PC-9 (cell line): ENCODE measurements at regions not wholly inside any gene's neighbourhood (a gene's known extent, or its start where the extent isn't known, plus 50 kb on each side); places are given as distances from the start of the nearest gene placed in this dataset.

Experiments used
- BruUV-seq: library from RNA; stranded (reverse); fragments of 400-500 nt; replicated peaks from 2 replicates; lab custom pipeline; 2021; lab: Mats Ljungman, UMichigan
- CTCF ChIA-PET: fragments of 300-600 bp; sonication (Branson Sonifier 250); formaldehyde crosslinking; loops from one replicate; lab custom pipeline; 2022; ENCODE audit warnings: antibody characterized with exemption; lab: Charles Lee
- POLR2A ChIA-PET: fragments of 300-600 bp; sonication (Branson Sonifier 250); formaldehyde crosslinking; loops from one replicate; lab custom pipeline; 2022; ENCODE audit warnings: antibody characterized with exemption; ENCODE audit not compliant: unreplicated experiment; lab: Charles Lee
- DNase-seq, 2 experiments: peaks; one replicate each; pipeline versions ENCODE4 v3.0.0 to v3.0.0-alpha.2; 2015 to 2022; ENCODE audit warnings: mixed read lengths in 1 of 2
- H2AFZ ChIP-seq: fragments of 200-600 bp; sonication (generic); 2 replicates; pipeline ENCODE4 v1.8.1; 2017; ENCODE audit warnings: antibody characterized with exemption
- H3F3A ChIP-seq: fragments of 200-600 bp; sonication (generic); 2 replicates; pipeline ENCODE4 v1.8.1; 2017; ENCODE audit warnings: antibody characterized with exemption, mild to moderate bottlenecking, low read depth; ENCODE audit not compliant: insufficient read depth
- H3K27ac ChIP-seq: fragments of 200-600 bp; sonication (generic); 2 replicates; pipeline ENCODE4 v1.6.1; 2016; ENCODE audit warnings: mixed run types
- H3K27me3 ChIP-seq: fragments of 200-600 bp; sonication (generic); 2 replicates; pipeline ENCODE4 v1.6.1; 2016; ENCODE audit warnings: low read depth, mixed run types; ENCODE audit not compliant: insufficient read depth
- H3K36me3 ChIP-seq: fragments of 200-600 bp; sonication (generic); 2 replicates; pipeline ENCODE4 v1.6.1; 2016; ENCODE audit warnings: low read depth, mixed run types
- H3K4me1 ChIP-seq: fragments of 200-600 bp; sonication (generic); replicated peaks from 2 replicates; pipeline ENCODE4 v1.6.1; 2016; ENCODE audit warnings: mixed run types; ENCODE audit not compliant: insufficient read depth
- H3K4me2 ChIP-seq: fragments of 200-600 bp; sonication (generic); 2 replicates; pipeline ENCODE4 v1.6.1; 2017; ENCODE audit warnings: mixed run types
- H3K4me3 ChIP-seq: fragments of 200-600 bp; sonication (generic); 2 replicates; pipeline ENCODE4 v1.6.1; 2016; ENCODE audit warnings: mixed run types
- H3K79me2 ChIP-seq: fragments of 200-600 bp; sonication (generic); 2 replicates; pipeline ENCODE4 v1.6.1; 2017; ENCODE audit warnings: low read depth, mixed run types
- H3K9me2 ChIP-seq: fragments of 200-600 bp; sonication (generic); 2 replicates; pipeline ENCODE4 v1.8.1; 2017; ENCODE audit warnings: mild to moderate bottlenecking; ENCODE audit not compliant: insufficient read depth
- H3K9me3 ChIP-seq: fragments of 200-600 bp; sonication (generic); 2 replicates; pipeline ENCODE4 v1.8.1; 2016; ENCODE audit warnings: low read depth; ENCODE audit not compliant: insufficient read depth
- H4K20me1 ChIP-seq: fragments of 200-600 bp; sonication (generic); 2 replicates; pipeline ENCODE4 v1.8.1; 2017; ENCODE audit not compliant: insufficient read depth
- CTCF ChIP-seq: fragments of 200-600 bp; sonication (generic); conservative IDR thresholded peaks from 2 replicates; pipeline ENCODE4 v1.6.1; 2017; ENCODE audit warnings: mixed run types, antibody characterized with exemption, mild to moderate bottlenecking, moderate library complexity
- EZH2 ChIP-seq: fragments of 200-600 bp; sonication (generic); IDR thresholded peaks from 2 replicates; pipeline ENCODE4 v1.8.0; 2017; ENCODE audit warnings: antibody characterized with exemption, low read depth
- intact Hi-C: fragments of 100-400 bp; cut with micrococcal nuclease; formaldehyde crosslinking; loops from one replicate; pipeline ENCODE4 v1.10.0; 2022; ENCODE audit not compliant: unreplicated experiment

DNA sequence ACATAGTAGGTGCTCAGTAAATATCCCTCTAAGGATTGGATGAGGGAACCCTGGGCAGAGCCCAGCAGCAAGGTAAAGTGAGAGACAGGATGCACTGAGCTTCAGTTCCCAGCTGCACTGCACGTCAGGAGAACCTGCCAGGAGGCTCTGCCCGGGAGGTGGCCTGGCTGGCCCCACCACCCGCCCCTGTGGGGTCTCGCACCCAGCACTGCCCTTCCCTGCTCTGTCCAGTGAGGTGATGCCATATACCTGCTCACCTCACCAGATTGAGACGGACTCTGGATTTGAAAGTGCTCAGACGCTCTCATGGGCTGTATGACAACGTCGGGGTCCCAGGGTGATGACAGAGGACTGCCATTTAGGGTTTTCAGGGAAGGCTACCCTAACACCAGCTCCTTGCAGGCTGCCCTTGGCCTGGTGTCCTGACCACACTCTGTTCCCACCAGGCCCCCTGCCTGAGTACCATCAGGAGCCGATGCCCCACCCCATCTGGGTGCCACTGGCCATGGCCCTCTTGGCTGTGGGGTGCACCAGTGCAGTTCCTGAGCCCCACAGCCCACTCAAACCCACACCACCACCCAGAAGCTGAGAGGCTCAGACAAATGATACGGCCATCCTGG lies 61.7 kb upstream of the FGF3 start:
- no peaks in the 10 kb centered on the region for H3K9me2 ChIP-seq
- no peak overlapping the region for H3K27ac ChIP-seq
- no peaks in the 10 kb centered on the region for H3K27me3 ChIP-seq
- ChIA-PET CTCF (no interaction called here), POLR2A (no interaction called here)
- H3K4me3 ChIP-seq = no peak overlapping the region
- no peaks in the 10 kb centered on the region for H3F3A ChIP-seq
- H3K4me1 ChIP-seq = no peaks in the 10 kb centered on the region
- TF ChIP-seq EZH2 (no peak), CTCF (no peak)
- no peak overlapping the region for H3K4me2 ChIP-seq
- no TSS peak for BruUV-seq
- no peak overlapping the region for H2AFZ ChIP-seq
- H4K20me1 ChIP-seq = no peaks in the 10 kb centered on the region
- H3K79me2 ChIP-seq = no peaks in the 10 kb centered on the region
- no peaks in the 10 kb centered on the region for H3K9me3 ChIP-seq
- no peak for DNase-seq
- H3K36me3 ChIP-seq = no peaks in the 10 kb centered on the region
- intact Hi-C loops = no loop called here

DNA sequence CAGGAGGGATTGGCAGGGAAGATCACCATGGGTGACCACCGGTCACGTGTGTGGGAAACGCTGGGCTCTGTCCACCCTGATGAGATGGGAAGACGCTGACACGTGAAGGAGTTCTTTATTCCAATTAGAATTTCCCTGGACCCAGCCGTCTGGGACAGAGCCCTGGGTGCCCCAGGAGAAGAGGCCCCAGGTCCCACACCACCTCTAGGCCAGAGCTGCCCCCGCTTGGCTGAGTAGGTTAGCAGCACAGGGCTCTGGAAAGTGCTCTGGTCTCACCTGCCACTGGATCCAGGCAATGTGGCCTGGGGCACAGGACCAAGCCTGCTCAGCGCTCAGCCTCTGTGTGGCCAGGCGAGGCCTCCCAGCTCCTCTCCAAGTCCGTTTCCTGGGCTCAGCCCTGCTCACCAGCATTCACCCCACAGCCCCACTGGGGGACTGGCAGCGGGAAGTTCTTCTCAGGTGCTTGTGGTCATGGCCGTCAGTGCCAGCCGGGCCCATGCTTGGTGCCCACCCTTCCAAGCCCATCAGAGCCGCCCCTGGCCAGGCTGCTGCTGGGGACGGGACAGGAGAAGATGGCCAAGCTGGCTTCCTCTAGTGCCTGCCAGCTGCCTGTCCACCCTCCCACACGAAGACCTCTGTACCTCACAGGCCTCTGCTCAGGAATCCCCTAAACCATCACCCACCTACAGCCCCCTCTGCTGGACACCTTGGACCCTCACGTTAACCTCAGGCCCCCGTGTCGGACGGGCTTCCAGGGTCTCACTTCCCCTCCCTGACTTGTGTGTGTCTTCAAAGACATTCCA lies 62.5 kb upstream of the FGF3 start:
- TF ChIP-seq EZH2 (no peak), CTCF (peak; percentile 36; the same call in 1 of the 2 replicates)
- intact Hi-C loops = no loop called here
- POLR2A ChIA-PET = interaction anchor here (0.6 kb wide), 1 partner anchor 191 kb away, joined by 3 read pairs; no protein-coding TSS in a partner anchor
- H3K27ac ChIP-seq = no peak overlapping the region
- no peak overlapping the region for H3K4me2 ChIP-seq
- H3K4me1 ChIP-seq = no peaks in the 10 kb centered on the region
- H4K20me1 ChIP-seq = no peaks in the 10 kb centered on the region
- CTCF ChIA-PET = no interaction called here
- H2AFZ ChIP-seq = no peak overlapping the region
- H3K36me3 ChIP-seq = no peaks in the 10 kb centered on the region
- H3K79me2 ChIP-seq = no peaks in the 10 kb centered on the region
- no peaks in the 10 kb centered on the region for H3F3A ChIP-seq
- H3K27me3 ChIP-seq = no peaks in the 10 kb centered on the region
- no peaks in the 10 kb centered on the region for H3K9me3 ChIP-seq
- no TSS peak for BruUV-seq
- no peak overlapping the region for H3K4me3 ChIP-seq
- DNase-seq = no peak
- H3K9me2 ChIP-seq = no peaks in the 10 kb centered on the region

GRCh38 chr11:69882270-69882608 lies 63.0 kb upstream of the FGF3 start:
- peak in 1 of 2 experiments; percentile 6 for DNase-seq
- H2AFZ ChIP-seq = no peak overlapping the region
- peak; percentile 20; the same call in 1 of the 2 replicates for TF ChIP-seq CTCF
- no peak for TF ChIP-seq EZH2
- peaks cover 2% of the 10 kb centered on the region; the same call in 1 of the 2 replicates for H3F3A ChIP-seq
- H3K4me3 ChIP-seq = no peak overlapping the region
- ChIA-PET POLR2A (no interaction called here), CTCF (no interaction called here)
- H3K4me2 ChIP-seq = no peak overlapping the region
- no peaks in the 10 kb centered on the region for H3K9me3 ChIP-seq
- H3K27ac ChIP-seq = no peak overlapping the region
- intact Hi-C loops = no loop called here
- no peaks in the 10 kb centered on the region for H3K36me3 ChIP-seq
- no peaks in the 10 kb centered on the region for H3K4me1 ChIP-seq
- no TSS peak for BruUV-seq
- no peaks in the 10 kb centered on the region for H3K27me3 ChIP-seq
- no peaks in the 10 kb centered on the region for H4K20me1 ChIP-seq
- no peaks in the 10 kb centered on the region for H3K79me2 ChIP-seq
- no peaks in the 10 kb centered on the region for H3K9me2 ChIP-seq
